ENCODE measurements at regions not wholly inside any gene's neighbourhood (a gene's known extent, or its start where the extent isn't known, plus 50 kb on each side); places are given as distances from the start of the nearest gene placed in this dataset.

DNA sequence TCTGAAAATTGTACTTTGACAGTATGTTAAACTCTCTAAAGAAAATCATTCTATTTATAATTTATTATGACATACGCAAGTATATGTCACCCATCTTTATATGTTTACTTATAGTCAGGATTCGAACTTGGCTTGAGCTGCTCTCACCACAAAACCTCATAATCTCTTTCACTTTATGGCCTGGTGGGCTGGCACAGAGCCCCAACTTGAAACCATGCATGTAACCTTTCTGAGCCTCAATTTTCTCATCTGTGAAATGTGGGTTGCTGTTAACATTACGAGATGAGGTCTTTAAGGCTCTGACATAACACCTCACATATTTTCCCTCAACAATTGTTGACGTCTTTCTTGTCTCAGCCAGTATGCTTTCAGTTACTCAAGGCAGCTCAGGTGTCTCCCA lies 69.4 kb upstream of the PFN2 start:
- TF ChIP-seq SIN3A (IDR thresholded peaks at IDR 0.05; ENCODE audit: borderline replicate concordance, insufficient read depth, low read length) (no peak), POLR2AphosphoS5 (IDR thresholded peaks at IDR 0.05; ENCODE audit: low read depth, low read length) (no peak), TAF1 (IDR thresholded peaks at IDR 0.05; ENCODE audit: borderline replicate concordance, insufficient read depth, low read length) (no peak), FOXP2 (optimal IDR thresholded peaks at IDR 0.05; ENCODE audit: borderline replicate concordance, extremely low read depth, extremely low read length, insufficient read depth) (no peak)
- TF ChIP-seq, protein P1, sequence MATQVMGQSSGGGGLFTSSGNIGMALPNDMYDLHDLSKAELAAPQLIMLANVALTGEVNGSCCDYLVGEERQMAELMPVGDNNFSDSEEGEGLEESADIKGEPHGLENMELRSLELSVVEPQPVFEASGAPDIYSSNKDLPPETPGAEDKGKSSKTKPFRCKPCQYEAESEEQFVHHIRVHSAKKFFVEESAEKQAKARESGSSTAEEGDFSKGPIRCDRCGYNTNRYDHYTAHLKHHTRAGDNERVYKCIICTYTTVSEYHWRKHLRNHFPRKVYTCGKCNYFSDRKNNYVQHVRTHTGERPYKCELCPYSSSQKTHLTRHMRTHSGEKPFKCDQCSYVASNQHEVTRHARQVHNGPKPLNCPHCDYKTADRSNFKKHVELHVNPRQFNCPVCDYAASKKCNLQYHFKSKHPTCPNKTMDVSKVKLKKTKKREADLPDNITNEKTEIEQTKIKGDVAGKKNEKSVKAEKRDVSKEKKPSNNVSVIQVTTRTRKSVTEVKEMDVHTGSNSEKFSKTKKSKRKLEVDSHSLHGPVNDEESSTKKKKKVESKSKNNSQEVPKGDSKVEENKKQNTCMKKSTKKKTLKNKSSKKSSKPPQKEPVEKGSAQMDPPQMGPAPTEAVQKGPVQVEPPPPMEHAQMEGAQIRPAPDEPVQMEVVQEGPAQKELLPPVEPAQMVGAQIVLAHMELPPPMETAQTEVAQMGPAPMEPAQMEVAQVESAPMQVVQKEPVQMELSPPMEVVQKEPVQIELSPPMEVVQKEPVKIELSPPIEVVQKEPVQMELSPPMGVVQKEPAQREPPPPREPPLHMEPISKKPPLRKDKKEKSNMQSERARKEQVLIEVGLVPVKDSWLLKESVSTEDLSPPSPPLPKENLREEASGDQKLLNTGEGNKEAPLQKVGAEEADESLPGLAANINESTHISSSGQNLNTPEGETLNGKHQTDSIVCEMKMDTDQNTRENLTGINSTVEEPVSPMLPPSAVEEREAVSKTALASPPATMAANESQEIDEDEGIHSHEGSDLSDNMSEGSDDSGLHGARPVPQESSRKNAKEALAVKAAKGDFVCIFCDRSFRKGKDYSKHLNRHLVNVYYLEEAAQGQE (IDR thresholded peaks at IDR 0.05; ENCODE audit: insufficient read depth in 1 of 2, low read depth in 2 of 2, low read length in 2 of 2) = no peak

DNA sequence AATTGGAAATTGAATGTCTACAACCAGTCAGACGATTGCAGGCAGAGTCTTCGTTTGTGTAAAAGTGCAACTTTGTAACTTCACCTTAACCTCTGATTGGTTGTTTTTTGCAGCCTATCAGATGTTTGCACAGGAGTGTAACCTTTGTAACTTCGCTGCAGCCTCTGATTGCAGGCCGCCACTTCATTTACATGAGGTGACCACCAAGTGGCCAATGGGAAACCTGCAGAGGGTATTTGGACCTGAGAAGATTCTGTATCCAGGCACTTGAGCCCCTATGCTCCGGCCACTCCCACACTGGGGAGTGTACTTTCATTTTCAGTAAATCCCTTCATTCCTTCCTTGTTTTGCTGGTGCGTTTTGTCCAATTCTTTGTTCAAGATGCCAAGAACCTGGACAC lies 68.1 kb upstream of the PFN2 start:
- TF ChIP-seq TAF1 (IDR thresholded peaks at IDR 0.05; ENCODE audit: borderline replicate concordance, insufficient read depth, low read length) (no peak), SIN3A (IDR thresholded peaks at IDR 0.05; ENCODE audit: borderline replicate concordance, insufficient read depth, low read length) (no peak), POLR2AphosphoS5 (IDR thresholded peaks at IDR 0.05; ENCODE audit: low read depth, low read length) (no peak), FOXP2 (optimal IDR thresholded peaks at IDR 0.05; ENCODE audit: borderline replicate concordance, extremely low read depth, extremely low read length, insufficient read depth) (no peak)
- TF ChIP-seq, protein P1 (IDR thresholded peaks at IDR 0.05; ENCODE audit: insufficient read depth in 1 of 2, low read depth in 2 of 2, low read length in 2 of 2) = no peak

DNA sequence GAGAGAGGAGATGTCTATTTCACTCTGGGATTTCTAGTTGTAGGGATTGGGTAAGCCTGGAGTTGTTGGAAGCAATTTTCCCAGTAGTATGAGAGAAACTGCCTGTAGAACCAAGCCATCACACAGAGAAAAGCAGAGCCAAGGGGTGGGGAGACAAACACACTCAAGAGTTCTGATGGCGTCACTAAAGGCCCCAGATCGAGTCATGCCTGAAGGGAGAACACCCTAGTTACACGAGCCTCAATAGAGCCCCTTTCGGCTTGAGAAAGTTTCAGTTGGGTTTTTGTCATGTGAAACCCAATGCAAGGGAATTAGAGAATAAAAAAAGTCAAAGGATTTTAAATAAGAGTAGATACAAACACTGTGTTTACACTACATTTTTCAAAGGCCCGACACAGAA lies 66.1 kb upstream of the PFN2 start:
- TF ChIP-seq POLR2AphosphoS5 (IDR thresholded peaks at IDR 0.05; ENCODE audit: low read depth, low read length) = no peak
- TF ChIP-seq TAF1 (IDR thresholded peaks at IDR 0.05; ENCODE audit: borderline replicate concordance, insufficient read depth, low read length) = no peak
- TF ChIP-seq FOXP2 (optimal IDR thresholded peaks at IDR 0.05; ENCODE audit: borderline replicate concordance, extremely low read depth, extremely low read length, insufficient read depth) = no peak
- TF ChIP-seq, protein P1 (IDR thresholded peaks at IDR 0.05; ENCODE audit: insufficient read depth in 1 of 2, low read depth in 2 of 2, low read length in 2 of 2) = no peak
- TF ChIP-seq SIN3A (IDR thresholded peaks at IDR 0.05; ENCODE audit: borderline replicate concordance, insufficient read depth, low read length) = no peak

DNA sequence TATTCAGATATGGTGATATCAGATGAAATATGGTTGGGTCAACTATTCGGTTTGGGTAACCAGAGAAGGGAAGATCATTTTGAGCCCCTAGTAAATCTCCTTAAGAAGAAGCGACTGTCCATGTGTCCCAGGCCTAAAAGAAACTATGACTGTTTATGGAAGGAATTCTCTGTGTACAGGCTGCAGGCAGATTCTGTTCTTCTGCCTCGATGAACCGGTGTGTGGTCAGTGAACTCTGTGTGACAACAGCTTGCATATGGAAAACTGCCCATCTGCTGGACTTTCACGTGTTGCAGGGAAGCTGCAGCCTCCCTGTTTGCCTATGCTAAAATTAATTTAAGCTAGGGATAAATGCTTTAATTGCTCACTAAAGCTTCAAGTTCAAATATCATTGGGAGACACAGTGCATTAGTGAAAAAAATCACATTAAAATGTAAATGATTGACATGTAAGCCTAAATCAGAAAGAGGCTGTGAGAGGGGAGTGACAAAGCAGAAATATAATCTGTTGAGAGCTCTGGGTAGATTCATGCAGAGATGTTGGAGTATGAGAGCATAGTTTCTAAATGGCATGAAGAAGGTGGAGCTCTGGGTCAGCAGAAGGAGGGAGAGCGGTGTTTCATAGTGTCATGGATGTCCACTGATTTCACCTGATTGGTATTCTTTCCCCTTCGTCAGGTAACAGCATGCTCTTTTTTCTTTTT lies 65.4 kb upstream of the PFN2 start:
- TF ChIP-seq POLR2AphosphoS5 (IDR thresholded peaks at IDR 0.05; ENCODE audit: low read depth, low read length) (no peak), TAF1 (IDR thresholded peaks at IDR 0.05; ENCODE audit: borderline replicate concordance, insufficient read depth, low read length) (no peak), FOXP2 (optimal IDR thresholded peaks at IDR 0.05; ENCODE audit: borderline replicate concordance, extremely low read depth, extremely low read length, insufficient read depth) (no peak), SIN3A (IDR thresholded peaks at IDR 0.05; ENCODE audit: borderline replicate concordance, insufficient read depth, low read length) (no peak)
- TF ChIP-seq, protein P1 (IDR thresholded peaks at IDR 0.05; ENCODE audit: insufficient read depth in 1 of 2, low read depth in 2 of 2, low read length in 2 of 2) = no peak

Data from PFSK-1 (cell line).